Thyroid gland (tissue), 4 donors: ENCODE measurements at regions not wholly inside any gene's neighbourhood (a gene's known extent, or its start where the extent isn't known, plus 50 kb on each side); places are given as distances from the start of the nearest gene placed in this dataset.

Experiments
- CTCF ChIP-seq, 6 experiments: fragments of 200-600 bp in 3 of 6; fragments of 450-650 bp in 3 of 6; sonication (generic) in 3 of 6; IDR thresholded peaks; one replicate each; pipeline ENCODE4 v1.5.1; 2016 to 2019; ENCODE audit warnings: antibody characterized with exemption in 6 of 6, mild to moderate bottlenecking in 2 of 6, inconsistent platforms in 1 of 6, moderate library complexity in 1 of 6
- POLR2A ChIP-seq, 2 donors: fragments of 450-650 bp; IDR thresholded peaks; one replicate each; pipeline ENCODE4 v1.6.1; 2017; ENCODE audit warnings: antibody characterized with exemption in 2 of 2, mild to moderate bottlenecking in 2 of 2, moderate library complexity in 1 of 2

- TF ChIP-seq POLR2A (IDR thresholded peaks at IDR 0.05) (no peak), CTCF (IDR thresholded peaks at IDR 0.05) (no peak)
These were observed 290.0 kb upstream of the ADGRL2 start for GRCh38 chr1:81510701-81511100.
